Mesenteric fat pad (tissue), 1 donor: ENCODE measurements at regions not wholly inside any gene's neighbourhood (a gene's known extent, or its start where the extent isn't known, plus 50 kb on each side); places are given as distances from the start of the nearest gene placed in this dataset.

ENCODE experiments used
- DNase-seq: peaks from one replicate; pipeline ENCODE4 v3.0.0-alpha.2; 2020; ENCODE audit warnings: low spot score
- donor health status: DM: yes; HTN: yes; CAD: no.

- no peak for DNase-seq
Observed at GRCh38 chr1:193771596-193771995, 585.2 kb upstream of the B3GALT2 start.

DNA sequence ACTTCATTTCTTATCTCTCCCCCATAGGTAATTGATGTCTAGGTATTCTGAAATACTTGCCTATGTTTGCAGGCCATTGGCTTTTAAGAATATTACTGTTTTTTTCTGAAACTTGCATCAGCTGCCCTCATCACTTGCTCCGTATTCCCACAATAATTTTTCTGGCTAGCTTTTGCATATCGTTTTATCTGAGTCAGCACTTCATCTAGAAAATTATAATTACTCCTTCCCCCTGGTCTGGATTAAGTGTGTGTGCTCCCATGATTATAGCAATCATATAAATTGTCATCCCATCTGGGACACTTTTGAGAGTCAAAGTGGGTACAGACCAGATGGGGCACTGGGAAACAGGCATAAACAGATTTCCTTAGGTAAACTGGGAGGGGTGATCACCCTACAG, 583.2 kb upstream of the B3GALT2 start:
- DNase-seq: no peak

DNA sequence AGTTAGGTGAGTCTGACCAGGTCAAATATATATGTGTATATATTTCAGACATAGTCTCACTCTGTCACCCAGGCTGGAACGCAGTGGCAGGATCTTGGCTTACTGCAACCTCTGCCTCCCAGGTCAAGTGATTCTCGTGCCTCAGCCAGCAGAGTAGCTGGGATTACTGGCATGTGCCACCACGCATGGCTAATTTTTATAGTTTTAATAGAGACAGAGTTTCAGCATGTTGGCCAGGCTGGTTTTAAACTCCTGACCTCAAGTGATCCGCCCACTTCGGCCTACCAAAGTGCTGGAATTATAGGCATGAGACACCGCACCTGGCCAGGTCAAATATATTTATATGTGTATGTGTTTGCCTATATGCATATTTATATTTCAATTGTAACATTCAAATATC, 581.5 kb upstream of the B3GALT2 start:
- no peak for DNase-seq

DNA sequence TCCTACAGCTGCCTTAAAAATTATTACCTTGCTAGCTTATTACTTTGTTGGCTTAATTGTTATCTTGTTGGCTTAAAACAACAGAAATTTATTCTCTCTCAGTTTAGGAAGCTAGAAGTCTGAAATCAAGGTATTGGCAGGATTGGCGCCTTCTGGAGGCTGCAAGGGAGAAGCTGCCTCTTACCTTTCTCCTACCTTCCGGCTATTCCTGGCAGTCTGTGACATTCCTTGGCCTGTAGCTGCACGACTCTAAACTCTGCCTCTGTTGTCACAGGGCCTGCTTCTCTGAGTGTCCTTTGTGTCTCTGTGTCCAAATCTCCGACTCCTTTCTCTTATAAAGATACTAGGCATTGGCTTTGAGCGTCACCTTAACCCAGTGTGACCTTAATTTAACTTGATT, 579.9 kb upstream of the B3GALT2 start:
- DNase-seq: no peak

GRCh38 chr1:193763266-193763665, 576.9 kb upstream of the B3GALT2 start:
- no peak for DNase-seq

DNA sequence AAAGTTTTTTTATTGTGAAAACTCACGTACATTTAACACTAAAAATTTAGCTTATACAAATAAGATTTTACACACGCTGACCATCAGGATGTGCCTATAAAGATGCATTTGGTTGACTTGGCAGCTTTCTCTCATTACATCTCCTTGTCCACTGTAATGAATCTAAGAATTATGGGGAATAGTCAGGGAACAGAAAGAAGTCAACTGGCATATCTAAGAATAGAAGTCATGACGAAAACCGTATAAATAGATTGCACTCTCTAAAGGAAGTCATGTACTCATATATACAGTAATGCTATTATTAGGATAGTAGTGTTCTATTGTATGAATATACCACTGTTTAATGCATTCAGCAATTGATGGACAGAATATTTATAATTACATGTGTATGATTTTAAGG, 575.8 kb upstream of the B3GALT2 start:
- no peak for DNase-seq

DNA sequence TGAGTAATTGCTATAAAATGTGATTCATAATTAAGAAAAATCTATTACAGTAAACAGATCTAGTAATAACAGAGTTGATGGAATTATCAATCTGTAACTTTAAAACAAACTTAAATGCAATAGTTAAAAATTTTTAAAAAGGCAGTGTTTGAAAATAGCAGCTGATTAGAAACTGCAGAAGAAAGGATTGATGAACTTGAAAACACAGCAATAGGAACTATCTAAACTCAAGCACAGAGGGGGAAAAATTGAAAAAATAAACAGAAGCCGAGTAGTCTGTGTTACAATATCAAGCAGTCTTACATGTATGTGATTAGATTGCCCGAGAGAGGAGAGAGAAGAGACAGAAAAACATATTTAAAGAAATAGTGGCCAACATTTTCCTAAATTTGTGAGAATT, 569.0 kb upstream of the B3GALT2 start:
- no peak for DNase-seq

DNA sequence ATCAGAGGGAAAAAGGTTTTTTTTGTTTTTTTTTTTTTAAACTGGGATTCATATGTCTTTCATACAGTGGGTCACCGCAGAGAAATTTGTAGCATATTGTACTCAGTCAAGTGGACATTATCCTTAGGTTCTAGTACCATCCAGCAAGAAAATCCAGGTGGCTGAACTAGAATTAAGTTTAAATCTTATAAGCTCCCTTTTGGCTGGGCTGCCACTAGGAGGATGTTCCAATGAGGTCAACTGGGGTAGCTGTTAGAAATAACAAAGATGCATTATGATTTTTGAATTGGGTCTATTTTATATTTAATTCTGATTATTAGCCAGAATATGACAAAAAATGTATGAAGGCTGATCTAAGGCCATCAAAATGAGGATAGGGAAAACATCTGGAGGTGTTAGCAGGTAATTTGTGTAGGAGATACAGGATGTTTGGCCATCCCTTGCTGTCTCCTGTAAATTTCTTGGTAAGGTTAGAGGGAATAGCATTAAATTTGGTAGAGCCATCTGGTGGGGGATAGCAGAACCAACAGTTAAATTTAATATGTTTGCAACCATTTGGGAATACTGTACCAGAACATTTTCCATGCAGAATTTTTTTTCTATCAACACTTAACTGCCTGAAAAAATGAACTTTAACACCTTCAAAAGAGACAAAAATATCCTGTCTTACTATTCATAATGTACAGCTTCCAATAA, 568.5 kb upstream of the B3GALT2 start:
- no peak for DNase-seq

- no peak for DNase-seq
Observed at GRCh38 chr1:193754151-193754550, 567.7 kb upstream of the B3GALT2 start.

GRCh38 chr1:193753038-193753756, 566.8 kb upstream of the B3GALT2 start:
- no peak for DNase-seq

GRCh38 chr1:193749868-193750267, 563.5 kb upstream of the B3GALT2 start:
- DNase-seq: no peak

- DNase-seq: no peak
Observed at GRCh38 chr1:193747579-193747978, 561.2 kb upstream of the B3GALT2 start.

DNA sequence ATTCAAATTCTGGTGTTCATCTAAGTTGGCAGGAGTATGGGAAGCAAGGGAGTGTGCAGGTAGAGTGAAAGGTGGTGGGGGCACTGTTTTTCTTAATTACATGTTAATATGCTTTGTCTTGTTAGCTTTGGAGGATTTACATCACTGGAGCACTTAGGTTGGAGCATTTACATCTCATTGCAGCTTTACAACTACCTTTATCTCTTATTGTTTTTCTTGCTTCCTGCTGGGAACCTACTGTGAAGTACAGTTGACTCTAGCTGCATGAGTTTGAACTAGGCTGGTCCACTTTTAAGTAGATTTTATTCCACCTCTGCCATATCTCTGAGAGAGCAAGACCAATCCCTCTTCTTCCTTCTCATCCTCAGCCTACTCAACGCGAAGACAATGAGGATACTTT, 554.8 kb upstream of the B3GALT2 start:
- no peak for DNase-seq

DNA sequence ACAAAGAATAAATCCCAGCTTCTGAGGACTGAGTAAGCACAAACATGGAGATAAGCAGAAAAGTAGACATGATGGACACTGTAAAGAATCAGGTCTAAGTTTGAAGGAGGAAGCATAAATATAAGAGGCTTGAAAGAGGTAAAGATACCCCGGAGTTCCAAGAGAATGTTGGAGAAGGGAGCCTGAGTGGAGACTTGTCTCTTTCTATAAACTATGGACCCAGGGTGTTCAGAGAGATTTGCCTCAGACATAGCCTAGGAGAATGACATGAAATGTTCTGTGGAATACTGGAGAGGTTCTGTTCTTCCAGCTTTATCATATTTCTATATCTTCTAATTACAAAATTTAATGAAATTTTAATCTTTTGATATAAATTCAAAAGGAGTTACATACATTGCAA, 554.3 kb upstream of the B3GALT2 start:
- DNase-seq: no peak

DNA sequence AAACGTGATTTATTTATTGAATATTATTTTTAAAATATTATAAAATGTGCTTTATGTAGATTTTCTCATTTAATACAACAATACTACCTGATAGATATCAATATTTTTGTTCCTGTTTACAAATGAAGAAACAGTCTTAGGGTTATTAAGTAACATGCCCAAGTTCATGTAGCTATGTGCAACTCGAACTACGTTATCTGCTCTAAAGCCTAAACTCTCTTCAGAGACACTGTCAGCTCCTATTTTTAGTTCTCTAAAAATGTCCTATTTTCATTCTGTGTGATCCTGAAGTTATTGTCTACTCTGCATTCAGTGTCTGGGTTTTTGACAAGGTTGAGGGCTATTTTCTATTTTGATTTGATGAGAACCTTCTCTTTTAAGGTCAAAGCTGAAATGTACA, 550.1 kb upstream of the B3GALT2 start:
- DNase-seq: no peak

DNA sequence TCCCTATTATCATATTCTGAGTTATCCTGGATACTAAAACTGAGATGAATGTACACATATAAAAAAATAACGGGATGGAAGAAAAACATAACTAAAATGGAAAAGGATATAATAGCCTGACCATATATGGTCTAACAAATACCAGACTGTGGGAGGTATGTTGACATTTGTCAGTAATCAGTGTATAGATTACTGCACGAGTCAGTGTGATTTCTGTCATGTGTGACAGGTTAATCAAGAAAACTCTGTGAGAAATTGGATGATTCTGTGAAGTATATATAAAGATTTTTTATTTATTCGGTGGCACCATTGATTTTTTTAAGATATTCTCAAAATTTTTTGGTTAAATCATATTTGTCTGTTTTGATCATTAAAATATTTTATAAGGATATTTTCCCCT, 547.3 kb upstream of the B3GALT2 start:
- DNase-seq: no peak

GRCh38 chr1:193730017-193730416, 543.6 kb upstream of the B3GALT2 start:
- no peak for DNase-seq

GRCh38 chr1:193729429-193729828, 543.0 kb upstream of the B3GALT2 start:
- DNase-seq: no peak

- no peak for DNase-seq
Observed at GRCh38 chr1:193727850-193728249, 541.4 kb upstream of the B3GALT2 start.

DNA sequence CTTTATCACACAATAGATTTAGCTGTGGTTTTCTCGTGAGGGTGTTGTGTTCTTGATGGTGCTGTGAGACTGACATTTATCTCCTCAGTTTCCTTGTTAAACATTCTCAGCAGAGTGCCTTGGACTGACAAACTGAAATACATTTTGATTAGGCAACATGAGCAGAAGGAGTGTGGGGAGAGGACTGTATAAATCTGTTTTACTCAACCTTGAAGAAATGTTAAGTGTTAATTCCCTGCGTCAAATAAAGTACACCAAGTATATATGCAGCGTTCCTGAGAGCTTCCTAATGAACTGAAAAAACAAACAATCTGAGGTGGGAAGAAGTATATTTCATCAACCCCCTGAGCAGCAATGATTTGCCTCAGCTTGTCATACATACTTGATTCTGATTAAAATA, 540.3 kb upstream of the B3GALT2 start:
- DNase-seq: no peak

DNA sequence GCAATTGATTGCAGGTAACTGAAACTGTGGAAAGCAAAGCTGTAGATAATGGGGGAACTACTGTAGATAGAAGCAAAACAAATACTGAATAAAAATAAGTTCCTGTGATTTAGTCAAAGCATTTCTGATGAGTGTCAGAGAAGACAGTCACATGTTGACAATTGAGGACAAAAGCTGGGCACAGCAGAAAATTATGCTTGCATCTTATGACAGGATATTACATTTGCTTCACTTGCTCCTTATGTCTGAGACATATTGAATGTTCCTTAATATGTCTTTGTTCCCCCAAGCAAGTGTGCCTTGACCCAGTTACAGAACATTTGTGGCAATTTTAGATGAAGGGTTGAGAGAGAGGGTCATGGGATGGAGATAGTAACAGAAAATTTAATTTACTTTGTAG, 526.0 kb upstream of the B3GALT2 start:
- no peak for DNase-seq

GRCh38 chr1:193709607-193710006, 523.2 kb upstream of the B3GALT2 start:
- no peak for DNase-seq
